Trophoblast cell (in vitro differentiated cells and primary cell): ENCODE measurements at regions not wholly inside any gene's neighbourhood (a gene's known extent, or its start where the extent isn't known, plus 50 kb on each side); places are given as distances from the start of the nearest gene placed in this dataset.

Experiments
- DNase-seq, 2 donors: peaks; one replicate each; pipeline ENCODE4 v3.0.0-alpha.2; 2016
- H2AFZ ChIP-seq: 2 replicates; pipeline ENCODE4 v1.6.1; 2013; ENCODE audit warnings: low read length, moderate library complexity, mild to moderate bottlenecking; ENCODE audit not compliant: insufficient read depth, poor library complexity
- H2AK5ac ChIP-seq: 2 replicates; pipeline ENCODE4 v1.6.1; 2013; ENCODE audit warnings: mild to moderate bottlenecking, low read length
- H2BK120ac ChIP-seq: 2 replicates; pipeline ENCODE4 v1.6.1; 2013; ENCODE audit warnings: low read length, mild to moderate bottlenecking, moderate library complexity; ENCODE audit not compliant: insufficient read depth, poor library complexity
- H2BK12ac ChIP-seq: 2 replicates; pipeline ENCODE4 v1.6.1; 2013; ENCODE audit warnings: mild to moderate bottlenecking, low read length, moderate library complexity
- H2BK5ac ChIP-seq: 2 replicates; pipeline ENCODE4 v1.6.1; 2013; ENCODE audit warnings: low read length, low read depth, moderate library complexity, mild to moderate bottlenecking; ENCODE audit not compliant: poor library complexity
- H3K14ac ChIP-seq: 2 replicates; pipeline ENCODE4 v1.6.1; 2013; ENCODE audit warnings: mild to moderate bottlenecking, low read length
- H3K18ac ChIP-seq: 2 replicates; pipeline ENCODE4 v1.6.1; 2013; ENCODE audit warnings: mild to moderate bottlenecking, low read length
- H3K23ac ChIP-seq: 2 replicates; pipeline ENCODE4 v1.6.1; 2013; ENCODE audit warnings: low read length
- H3K27ac ChIP-seq: 2 replicates; pipeline ENCODE4 v1.5.1; 2013; ENCODE audit warnings: low read depth, mild to moderate bottlenecking, inconsistent platforms, low read length, moderate library complexity
- H3K27me3 ChIP-seq: 2 replicates; pipeline ENCODE4 v1.6.1; 2013; ENCODE audit warnings: inconsistent platforms, mild to moderate bottlenecking, low read length, moderate library complexity; ENCODE audit not compliant: insufficient read depth
- H3K36me3 ChIP-seq, 2 experiments: 1 replicate in 1 of 2; 2 replicates in 1 of 2; pipeline ENCODE4 v1.6.1; 2013; ENCODE audit warnings: low read length in 2 of 2, mild to moderate bottlenecking in 2 of 2, moderate library complexity in 1 of 2; ENCODE audit not compliant: insufficient read depth in 2 of 2, control insufficient read depth in 1 of 2
- H3K4ac ChIP-seq: 2 replicates; pipeline ENCODE4 v1.6.1; 2013; ENCODE audit warnings: low read depth, mild to moderate bottlenecking, low read length, moderate library complexity
- H3K4me1 ChIP-seq, 2 experiments: 1 replicate in 1 of 2; 2 replicates in 1 of 2; pipeline ENCODE4 v1.6.1; 2013; ENCODE audit warnings: low read length in 2 of 2, mild to moderate bottlenecking in 2 of 2, moderate library complexity in 1 of 2; ENCODE audit not compliant: insufficient read depth in 2 of 2, control insufficient read depth in 1 of 2
- H3K4me2 ChIP-seq: 2 replicates; pipeline ENCODE4 v1.6.1; 2013; ENCODE audit warnings: inconsistent platforms, mild to moderate bottlenecking, low read length, moderate library complexity
- H3K4me3 ChIP-seq: 2 replicates; pipeline ENCODE4 v1.5.1; 2013; ENCODE audit warnings: mild to moderate bottlenecking, low read depth, low read length, inconsistent platforms
- H3K79me1 ChIP-seq: one replicate; pipeline ENCODE4 v1.6.1; 2013; ENCODE audit warnings: low read length
- H3K79me2 ChIP-seq: 2 replicates; pipeline ENCODE4 v1.6.1; 2013; ENCODE audit warnings: low read length, mild to moderate bottlenecking; ENCODE audit not compliant: control insufficient read depth, insufficient read depth, poor library complexity
- H3K9ac ChIP-seq: 2 replicates; pipeline ENCODE4 v1.6.1; 2013; ENCODE audit warnings: mild to moderate bottlenecking, low read length
- H3K9me3 ChIP-seq: 2 replicates; pipeline ENCODE4 v1.6.1; 2013; ENCODE audit warnings: low read depth, mild to moderate bottlenecking, control low read depth, inconsistent platforms, low read length; ENCODE audit not compliant: insufficient read depth
- H4K12ac ChIP-seq: 2 replicates; pipeline ENCODE4 v1.6.1; 2013; ENCODE audit warnings: low read depth, mild to moderate bottlenecking, low read length, moderate library complexity
- H4K8ac ChIP-seq: 2 replicates; pipeline ENCODE4 v1.6.1; 2013; ENCODE audit warnings: low read depth, mild to moderate bottlenecking, low read length, moderate library complexity
- H4K91ac ChIP-seq: one replicate; pipeline ENCODE4 v1.6.1; 2013; ENCODE audit warnings: low read depth, mild to moderate bottlenecking, low read length, moderate library complexity
- WGBS: extraction: QIAGEN DNeasy Blood & Tissue Kit; methylation state at CpG from one replicate; pipeline ENCODE4 v1.1.7; 2013; ENCODE audit warnings: missing lambda C conversion rate; ENCODE audit not compliant: insufficient read length, insufficient coverage; ENCODE audit errors: extremely low coverage; 5-methylcytosine and 5-hydroxymethylcytosine counted together

DNA sequence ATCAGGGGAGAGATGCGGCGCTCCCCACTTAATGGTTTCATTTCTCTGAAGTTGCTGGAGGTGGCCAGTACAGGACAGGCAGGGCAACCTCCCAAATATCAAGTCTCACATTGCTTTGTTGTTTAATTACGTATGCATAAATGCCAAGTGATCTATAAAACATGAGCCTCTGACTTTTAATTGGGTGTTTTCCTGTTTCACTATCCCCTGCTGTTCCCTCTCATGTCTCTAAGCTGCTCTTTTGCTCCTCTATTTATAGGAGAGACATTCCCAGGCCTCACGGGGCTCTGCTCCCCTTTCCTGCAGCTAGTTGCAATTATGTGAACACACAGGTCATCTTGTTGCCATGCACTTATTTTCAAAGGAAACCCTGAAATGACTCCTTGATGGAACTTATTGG is 1173.5 kb upstream of the GOT2 start:
- no peak overlapping the region for H2AFZ ChIP-seq
- no peak overlapping the region for H2BK120ac ChIP-seq
- no peak overlapping the region for H3K14ac ChIP-seq
- no peaks in the 10 kb centered on the region for H3K9me3 ChIP-seq
- no peak overlapping the region for H4K12ac ChIP-seq
- no peak overlapping the region for H4K8ac ChIP-seq
- no peak overlapping the region for H2AK5ac ChIP-seq
- H3K36me3 ChIP-seq: no peaks in the 10 kb centered on the region
- no peak overlapping the region for H3K27ac ChIP-seq
- H3K79me1 ChIP-seq: no peaks in the 10 kb centered on the region
- no peaks in the 10 kb centered on the region for H3K27me3 ChIP-seq
- no peak overlapping the region for H3K18ac ChIP-seq
- H3K79me2 ChIP-seq: no peaks in the 10 kb centered on the region
- H3K23ac ChIP-seq: no peak overlapping the region
- H3K4me2 ChIP-seq: no peak overlapping the region
- H2BK12ac ChIP-seq: no peak overlapping the region
- H3K4me3 ChIP-seq: no peak overlapping the region
- no peak overlapping the region for H3K4ac ChIP-seq
- WGBS: no CpG with 5 or more reads among the region's 4 CpGs
- no peak overlapping the region for H2BK5ac ChIP-seq
- no peaks in the 10 kb centered on the region for H3K4me1 ChIP-seq
- DNase-seq: no peak
- no peak overlapping the region for H4K91ac ChIP-seq
- no peak overlapping the region for H3K9ac ChIP-seq

DNA sequence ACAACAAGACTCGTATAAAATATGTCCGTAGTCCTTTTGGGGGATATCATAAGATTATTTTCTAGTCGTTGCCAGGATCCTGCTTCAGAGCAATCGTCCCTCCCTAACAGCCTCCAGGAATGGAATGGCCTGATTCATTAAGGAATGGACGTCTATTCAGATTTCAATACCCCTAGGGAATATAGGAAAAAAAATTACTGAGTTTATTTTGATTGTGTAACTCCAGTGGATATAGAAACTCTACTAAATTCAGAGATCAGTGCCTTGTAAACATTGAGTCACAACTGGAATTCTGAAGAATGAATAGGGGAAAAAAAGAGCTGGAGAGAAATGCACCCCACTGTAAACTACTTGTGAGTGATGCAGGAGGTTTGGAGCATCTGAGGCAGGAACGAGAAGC is 1171.5 kb upstream of the GOT2 start:
- no peak overlapping the region for H3K23ac ChIP-seq
- no peaks in the 10 kb centered on the region for H3K79me1 ChIP-seq
- H2AK5ac ChIP-seq: no peak overlapping the region
- no peak overlapping the region for H3K14ac ChIP-seq
- H2BK12ac ChIP-seq: no peak overlapping the region
- H4K8ac ChIP-seq: no peak overlapping the region
- no peak overlapping the region for H3K27ac ChIP-seq
- H2BK120ac ChIP-seq: no peak overlapping the region
- no peak overlapping the region for H3K9ac ChIP-seq
- H3K4me3 ChIP-seq: no peak overlapping the region
- H4K12ac ChIP-seq: no peak overlapping the region
- no peaks in the 10 kb centered on the region for H3K9me3 ChIP-seq
- H3K36me3 ChIP-seq: no peaks in the 10 kb centered on the region
- H3K4me1 ChIP-seq: no peaks in the 10 kb centered on the region
- H3K27me3 ChIP-seq: no peaks in the 10 kb centered on the region
- no peak overlapping the region for H4K91ac ChIP-seq
- H3K4ac ChIP-seq: no peak overlapping the region
- no CpG with 5 or more reads among the region's 6 CpGs for WGBS
- no peak overlapping the region for H3K18ac ChIP-seq
- no peak for DNase-seq
- H2AFZ ChIP-seq: no peak overlapping the region
- H3K79me2 ChIP-seq: no peaks in the 10 kb centered on the region
- H2BK5ac ChIP-seq: no peak overlapping the region
- no peak overlapping the region for H3K4me2 ChIP-seq

GRCh38 chr16:59905131-59905530 is 1171.0 kb upstream of the GOT2 start:
- Histone ChIP-seq H3K4ac (no peak overlapping the region), H3K9me3 (no peaks in the 10 kb centered on the region), H4K91ac (no peak overlapping the region), H2BK12ac (no peak overlapping the region), H3K79me1 (no peaks in the 10 kb centered on the region), H3K4me1 (no peaks in the 10 kb centered on the region), H2AK5ac (no peak overlapping the region), H3K23ac (no peak overlapping the region), H4K8ac (no peak overlapping the region), H4K12ac (no peak overlapping the region), H3K18ac (no peak overlapping the region), H3K27ac (no peak overlapping the region), H3K79me2 (no peaks in the 10 kb centered on the region), H3K4me3 (no peak overlapping the region), H3K4me2 (no peak overlapping the region), H3K14ac (no peak overlapping the region), H3K9ac (no peak overlapping the region), H3K36me3 (no peaks in the 10 kb centered on the region), H3K27me3 (no peaks in the 10 kb centered on the region), H2BK120ac (no peak overlapping the region), H2AFZ (no peak overlapping the region), H2BK5ac (no peak overlapping the region)
- no peak for DNase-seq
- WGBS: no CpG with 5 or more reads among the region's 2 CpGs

GRCh38 chr16:59899940-59900339 is 1165.8 kb upstream of the GOT2 start:
- Histone ChIP-seq H4K8ac (no peak overlapping the region), H3K14ac (no peak overlapping the region), H2BK12ac (no peak overlapping the region), H2BK5ac (no peak overlapping the region), H3K4me2 (no peak overlapping the region), H3K4me3 (no peak overlapping the region), H4K91ac (no peak overlapping the region), H3K79me2 (no peaks in the 10 kb centered on the region), H3K18ac (no peak overlapping the region), H3K4ac (no peak overlapping the region), H3K23ac (no peak overlapping the region), H2AK5ac (no peak overlapping the region), H3K79me1 (no peaks in the 10 kb centered on the region), H2AFZ (no peak overlapping the region), H3K27ac (no peak overlapping the region), H3K36me3 (no peaks in the 10 kb centered on the region), H4K12ac (no peak overlapping the region), H2BK120ac (no peak overlapping the region), H3K9ac (no peak overlapping the region), H3K4me1 (no peaks in the 10 kb centered on the region), H3K9me3 (no peaks in the 10 kb centered on the region), H3K27me3 (no peaks in the 10 kb centered on the region)
- no peak for DNase-seq
- no CpG with 5 or more reads among the region's 2 CpGs for WGBS
